ENCODE measurements at regions not wholly inside any gene's neighbourhood (a gene's known extent, or its start where the extent isn't known, plus 50 kb on each side); places are given as distances from the start of the nearest gene placed in this dataset.

GRCh38 chr4:13007802-13008470 is 476.2 kb downstream of the RAB28 start:
- no peaks in the 10 kb centered on the region for H3K36me3 ChIP-seq (replicated peaks in 1 of 2; ENCODE audit: control insufficient read depth in 1 of 2, insufficient read depth in 2 of 2, low read length in 2 of 2)
- peaks cover 2 to 12% (median 5%) of the 10 kb centered on the region in 7 donors for H3K9me3 Mint-ChIP-seq
- TF ChIP-seq CTCF (IDR thresholded peaks at IDR 0.05): no peak
- H3K4me2 ChIP-seq (replicated peaks; ENCODE audit: extremely low read depth, low read length, poor library complexity, severe bottlenecking): no peak overlapping the region
- H3K27me3 ChIP-seq (ENCODE audit: control insufficient read depth in 2 of 2, insufficient read depth in 2 of 2, low read length in 2 of 2): no peaks in the 10 kb centered on the region
- no peak for DNase-seq
- H3K27ac Mint-ChIP-seq: no peak overlapping the region
- no peaks in the 10 kb centered on the region for H3K27me3 Mint-ChIP-seq (ENCODE audit: low read depth in 3 of 3)
- WGBS (ENCODE audit: insufficient coverage): 83% methylated on average over 1 of the region's 5 CpGs
- no peak overlapping the region for H3K9ac ChIP-seq (ENCODE audit: insufficient read depth, low read length, poor library complexity, severe bottlenecking)
- no peaks in the 10 kb centered on the region for H3K4me1 Mint-ChIP-seq
- no peak overlapping the region for H2AFZ ChIP-seq (ENCODE audit: insufficient read depth, low read depth, low read length, poor library complexity, severe bottlenecking)
- peaks cover 7 to 14% of the 10 kb centered on the region in 2 donors for H3K9me3 ChIP-seq (replicated peaks in 1 of 2; ENCODE audit: control insufficient read depth in 1 of 2, insufficient read depth in 1 of 2, low read length in 2 of 2)
- H3K79me2 ChIP-seq (ENCODE audit: insufficient read depth, low read length): no peaks in the 10 kb centered on the region
- H3K27ac ChIP-seq (ENCODE audit: low read depth in 1 of 2, low read length in 2 of 2): no peak overlapping the region
- H3K36me3 Mint-ChIP-seq: no peaks in the 10 kb centered on the region
- intact Hi-C loops (cut with micrococcal nuclease): no loop called here
- no peaks in the 10 kb centered on the region for H3K4me1 ChIP-seq (ENCODE audit: control insufficient read depth in 1 of 2, insufficient read depth in 2 of 2, low read length in 2 of 2)
- H3K4me3 Mint-ChIP-seq: no peak overlapping the region
- H3K4me3 ChIP-seq (replicated peaks in 1 of 3; ENCODE audit: low read depth in 2 of 3, low read length in 3 of 3): no peak overlapping the region
- H4K20me1 ChIP-seq (ENCODE audit: insufficient read depth, low read length): no peaks in the 10 kb centered on the region

- WGBS (ENCODE audit: insufficient coverage): 75% methylated on average over 1 of the region's 3 CpGs
- DNase-seq: no peak
- H3K4me1 Mint-ChIP-seq: no peaks in the 10 kb centered on the region
These were observed 490.2 kb downstream of the RAB28 start for GRCh38 chr4:12993923-12994322.

More at GRCh38 chr4:12993923-12994322, 490.2 kb downstream of the RAB28 start:
- TF ChIP-seq CTCF (IDR thresholded peaks at IDR 0.05): no peak
- peaks cover 5 to 16% (median 9%) of the 10 kb centered on the region in 7 donors for H3K9me3 Mint-ChIP-seq
- H3K4me3 Mint-ChIP-seq: no peak overlapping the region
- Histone ChIP-seq H3K9ac (ENCODE audit: insufficient read depth, low read length, poor library complexity, severe bottlenecking) (no peak overlapping the region), H3K9me3 (replicated peaks in 1 of 2; ENCODE audit: control insufficient read depth in 1 of 2, insufficient read depth in 1 of 2, low read length in 2 of 2) (peaks cover 21 to 24% of the 10 kb centered on the region in 2 donors), H2AFZ (ENCODE audit: insufficient read depth, low read depth, low read length, poor library complexity, severe bottlenecking) (no peak overlapping the region), H3K27ac (ENCODE audit: low read depth in 1 of 2, low read length in 2 of 2) (no peak overlapping the region), H3K4me2 (replicated peaks; ENCODE audit: extremely low read depth, low read length, poor library complexity, severe bottlenecking) (no peak overlapping the region), H4K20me1 (ENCODE audit: insufficient read depth, low read length) (no peaks in the 10 kb centered on the region), H3K27me3 (ENCODE audit: control insufficient read depth in 2 of 2, insufficient read depth in 2 of 2, low read length in 2 of 2) (no peaks in the 10 kb centered on the region), H3K4me3 (replicated peaks in 1 of 3; ENCODE audit: low read depth in 2 of 3, low read length in 3 of 3) (no peak overlapping the region), H3K4me1 (ENCODE audit: control insufficient read depth in 1 of 2, insufficient read depth in 2 of 2, low read length in 2 of 2) (no peaks in the 10 kb centered on the region), H3K36me3 (replicated peaks in 1 of 2; ENCODE audit: control insufficient read depth in 1 of 2, insufficient read depth in 2 of 2, low read length in 2 of 2) (no peaks in the 10 kb centered on the region), H3K79me2 (ENCODE audit: insufficient read depth, low read length) (no peaks in the 10 kb centered on the region)
- H3K27ac Mint-ChIP-seq: no peak overlapping the region
- no peaks in the 10 kb centered on the region for H3K36me3 Mint-ChIP-seq
- H3K27me3 Mint-ChIP-seq (ENCODE audit: low read depth in 3 of 3): peaks cover 0 to 2% (median 0%) of the 10 kb centered on the region in 3 donors
- intact Hi-C loops (cut with micrococcal nuclease): no loop called here
